MV-4-11 (cell line): ENCODE measurements at regions not wholly inside any gene's neighbourhood (a gene's known extent, or its start where the extent isn't known, plus 50 kb on each side); places are given as distances from the start of the nearest gene placed in this dataset.

Experiments
- DNase-seq: peaks from one replicate; lab custom pipeline; 2025; lab: John Stamatoyannopoulos, UW

DNA sequence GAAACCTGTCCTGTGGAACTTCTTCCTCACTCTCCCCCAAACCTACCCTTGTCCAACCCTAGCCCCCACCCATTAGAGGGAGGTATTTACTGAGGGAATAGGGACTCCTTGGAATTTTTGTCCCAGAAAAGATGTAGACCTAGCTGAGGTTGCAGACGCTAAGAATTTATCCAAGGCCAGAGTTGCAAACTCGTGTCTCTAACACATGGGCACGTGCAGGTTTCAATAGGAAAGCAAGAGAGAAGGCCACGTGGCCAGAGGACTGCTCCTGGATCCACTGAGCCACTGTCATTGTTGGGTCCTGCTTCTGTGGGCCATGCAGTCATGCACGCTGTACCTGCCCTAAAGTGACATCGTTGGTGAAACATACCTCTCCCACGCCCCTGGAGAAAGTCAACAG lies 243.4 kb upstream of the KCNG1 start:
- DNase-seq, result no peak

DNA sequence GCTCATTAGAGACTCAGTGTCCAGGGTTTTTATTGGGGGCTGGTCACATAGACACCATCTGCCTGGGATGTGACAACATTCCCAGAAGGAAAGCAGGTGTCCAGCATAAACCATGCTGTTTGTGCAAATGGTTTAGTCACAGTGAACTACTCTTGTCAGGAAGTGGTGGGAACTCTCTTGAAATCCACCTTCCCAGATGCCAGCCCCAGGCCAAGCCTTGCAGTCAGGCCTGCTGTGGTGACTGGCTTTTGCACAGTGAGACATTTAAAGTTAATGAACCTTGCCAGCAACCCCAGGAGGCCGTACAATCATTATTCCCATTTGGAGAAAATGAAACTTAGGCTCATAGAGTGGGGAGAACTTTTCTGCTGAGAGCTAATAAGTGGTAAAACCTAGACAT lies 242.5 kb upstream of the KCNG1 start:
- no peak for DNase-seq

DNA sequence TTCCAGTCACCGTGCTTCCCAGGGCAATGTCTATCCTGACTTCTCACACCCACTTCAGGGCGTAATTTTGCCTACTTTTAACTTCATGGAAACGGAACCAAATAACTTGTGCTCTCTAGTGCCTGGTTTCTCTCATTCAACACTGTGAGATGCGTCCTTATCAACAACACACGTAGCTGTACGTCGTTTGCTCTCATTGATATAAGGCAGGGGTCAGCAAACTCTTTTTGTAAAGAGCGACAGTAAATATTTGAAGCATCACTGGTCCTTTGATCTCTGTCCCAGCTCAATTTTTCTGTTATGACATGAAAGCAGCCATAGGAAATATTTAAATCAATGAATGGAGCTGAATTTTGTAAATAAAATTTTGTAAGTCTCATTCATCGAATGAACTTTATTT lies 239.3 kb upstream of the KCNG1 start:
- DNase-seq, result no peak

DNA sequence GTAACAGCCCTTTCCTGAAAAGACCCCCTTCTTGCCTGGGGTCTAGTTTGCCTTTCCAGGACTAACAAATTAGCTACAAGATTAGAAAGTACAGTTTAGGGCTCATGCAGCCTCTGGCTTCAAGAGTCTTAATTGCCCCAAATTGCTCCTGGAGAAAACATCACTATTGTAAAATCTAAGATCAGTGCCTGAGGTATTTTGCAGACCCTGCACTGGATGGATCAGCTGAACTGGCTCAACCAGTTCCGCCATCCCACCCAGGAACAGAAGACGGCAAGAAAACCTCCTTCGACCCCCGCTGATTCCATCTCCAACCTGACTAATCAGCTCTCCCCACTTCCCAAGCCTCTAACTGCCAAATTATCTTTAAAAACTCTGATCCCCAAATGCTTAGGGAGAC lies 236.5 kb upstream of the KCNG1 start:
- DNase-seq, result no peak

DNA sequence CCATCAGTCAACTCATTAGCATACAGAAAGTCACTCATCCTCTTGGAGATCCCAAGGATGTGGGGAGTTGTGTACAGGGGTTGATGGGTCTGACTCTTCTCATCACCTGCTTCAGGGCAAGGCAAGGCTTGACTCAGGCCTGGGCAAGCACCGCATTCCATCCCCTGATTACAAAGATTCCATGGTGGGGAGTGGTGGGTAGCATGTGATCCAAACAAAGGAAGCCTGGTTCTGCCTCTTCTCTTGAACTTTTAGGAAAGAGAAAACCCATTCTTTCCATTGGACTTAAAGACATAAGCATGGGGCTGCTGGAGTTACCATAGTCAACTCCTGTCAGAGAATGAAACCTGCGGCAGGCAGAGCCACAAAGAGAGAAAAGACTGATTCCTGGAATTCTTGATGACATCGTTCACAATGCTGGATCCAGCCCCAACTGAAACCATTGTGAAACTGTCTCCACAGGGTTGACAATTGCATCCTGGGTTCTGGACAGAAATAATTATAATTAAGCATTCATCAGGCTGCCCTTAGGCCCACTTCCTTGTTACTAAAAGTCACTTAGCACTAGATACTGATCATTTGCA lies 235.8 kb upstream of the KCNG1 start:
- no peak for DNase-seq

DNA sequence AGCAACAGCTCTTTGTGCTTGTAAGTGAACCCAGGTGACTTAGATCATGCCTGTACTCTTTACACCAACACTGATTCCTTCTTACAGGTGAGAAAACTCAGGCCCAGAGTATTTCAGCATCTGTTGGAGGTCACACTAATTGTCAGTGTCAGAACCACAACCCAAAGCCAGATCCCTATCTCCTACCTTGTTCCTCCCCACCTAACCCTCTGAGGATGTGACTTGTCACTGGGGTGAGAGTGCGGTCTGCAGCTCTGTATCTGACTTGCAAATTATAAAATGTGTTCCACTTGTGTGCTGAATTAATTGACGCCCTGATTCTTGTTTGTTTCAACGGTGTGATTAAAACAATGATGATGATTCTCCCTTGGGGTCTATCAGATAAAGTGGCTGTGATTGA lies 232.5 kb upstream of the KCNG1 start:
- DNase-seq, result no peak

DNA sequence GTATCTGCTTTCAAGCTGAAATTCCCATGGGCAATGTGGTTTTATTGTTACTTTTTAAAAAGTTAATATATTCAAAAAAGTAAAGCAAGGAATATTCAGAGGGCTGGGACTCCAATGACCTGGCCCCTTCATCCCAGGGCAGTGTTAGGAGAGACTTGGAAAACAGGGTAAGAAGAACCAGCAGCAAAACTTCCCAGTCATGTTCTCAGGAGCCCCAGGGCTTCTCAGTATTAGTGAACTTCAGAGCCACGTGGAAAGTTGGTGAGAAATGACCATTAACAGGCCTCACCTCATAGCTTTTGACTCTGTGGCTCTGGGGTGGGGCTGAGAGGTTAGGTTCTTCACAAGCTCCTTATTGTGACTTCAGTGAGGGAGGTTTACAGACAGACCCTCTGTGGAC lies 230.4 kb upstream of the KCNG1 start:
- DNase-seq, result no peak

DNA sequence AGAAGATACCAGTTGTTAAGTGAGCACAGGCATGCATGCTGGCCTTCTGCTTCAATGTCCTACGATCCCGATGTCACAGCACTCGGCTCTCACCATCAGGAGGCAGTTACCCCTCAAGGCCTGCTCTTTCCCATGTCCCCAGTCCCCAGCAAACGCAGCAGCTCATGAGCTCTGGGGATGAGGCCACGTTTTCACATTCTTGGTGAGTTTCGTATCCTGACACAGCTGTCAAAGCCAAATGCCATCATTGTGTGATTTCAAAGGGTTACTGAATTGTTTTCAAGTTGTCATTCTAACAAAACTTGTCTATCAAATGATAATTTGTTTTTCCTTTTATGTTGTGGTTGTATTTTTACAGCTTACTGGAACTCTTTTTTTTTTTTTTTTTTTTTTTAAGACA lies 226.9 kb upstream of the KCNG1 start:
- no peak for DNase-seq

DNA sequence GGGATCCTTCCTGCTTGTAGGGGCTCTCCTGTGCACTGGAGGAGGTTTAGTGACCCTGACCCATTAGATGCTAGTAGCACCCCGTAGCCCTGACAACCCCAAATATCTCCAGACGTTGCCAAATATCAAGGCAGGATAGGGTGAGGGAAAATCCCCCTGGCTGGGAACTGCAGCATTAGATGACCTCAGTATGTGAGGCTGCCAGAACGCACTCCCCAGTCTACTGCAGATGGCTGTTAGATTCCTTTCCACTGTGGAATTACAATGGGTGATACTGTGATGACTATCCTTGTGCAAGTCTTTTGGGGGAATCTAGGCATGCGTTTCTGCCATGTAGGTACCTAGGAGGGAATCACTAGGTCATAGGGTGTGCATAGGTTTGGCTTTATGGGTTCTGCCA lies 226.3 kb upstream of the KCNG1 start:
- DNase-seq, result no peak

DNA sequence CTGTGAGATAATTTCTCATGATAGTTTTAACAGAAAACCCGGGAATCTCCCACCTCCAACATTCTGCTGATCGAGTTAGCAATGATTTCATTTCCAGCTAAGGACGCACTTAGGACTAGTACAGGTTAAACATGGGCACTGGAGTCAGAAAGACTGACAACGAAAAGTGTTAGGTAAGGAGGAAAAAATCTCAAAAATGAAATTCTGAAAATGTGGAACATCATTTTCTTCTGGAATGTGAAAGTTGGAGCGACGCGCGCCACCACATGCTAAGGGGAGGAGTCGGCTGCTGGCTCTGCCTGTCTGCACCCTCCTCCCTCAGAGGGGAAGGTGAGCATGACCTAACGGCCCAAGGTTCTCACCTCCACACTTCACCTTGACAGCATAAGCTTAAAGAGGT lies 221.6 kb upstream of the KCNG1 start:
- DNase-seq, result no peak

DNA sequence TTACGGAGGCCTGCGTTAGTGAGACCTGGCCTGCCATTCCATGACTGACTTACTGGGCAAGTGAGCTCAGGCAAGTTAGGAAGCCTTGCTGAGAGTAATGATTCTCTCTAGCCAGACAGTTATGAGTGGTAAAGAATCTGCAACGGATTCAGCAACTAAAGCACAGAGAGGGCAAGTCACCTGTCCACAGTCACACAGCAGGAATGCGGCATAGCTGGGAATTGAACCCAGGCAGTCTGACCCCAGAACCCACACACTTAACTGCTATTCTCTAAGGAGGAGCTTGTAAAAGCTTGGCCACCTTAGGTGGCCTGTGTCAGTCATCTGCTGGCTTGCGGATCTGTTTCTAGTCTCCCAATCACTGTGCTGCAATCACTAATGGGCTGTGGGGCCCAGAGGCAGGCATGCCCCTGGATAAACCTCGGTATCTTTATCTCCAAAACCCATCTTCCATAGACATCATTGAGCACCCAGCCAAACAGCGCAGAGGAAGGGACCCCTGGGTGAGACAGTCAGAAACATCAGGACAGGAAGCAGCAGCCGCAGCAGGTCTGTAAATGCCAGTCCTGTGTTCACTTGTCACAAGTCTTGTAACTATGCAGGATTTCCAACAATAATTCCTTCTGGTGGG lies 215.9 kb upstream of the KCNG1 start:
- no peak for DNase-seq

DNA sequence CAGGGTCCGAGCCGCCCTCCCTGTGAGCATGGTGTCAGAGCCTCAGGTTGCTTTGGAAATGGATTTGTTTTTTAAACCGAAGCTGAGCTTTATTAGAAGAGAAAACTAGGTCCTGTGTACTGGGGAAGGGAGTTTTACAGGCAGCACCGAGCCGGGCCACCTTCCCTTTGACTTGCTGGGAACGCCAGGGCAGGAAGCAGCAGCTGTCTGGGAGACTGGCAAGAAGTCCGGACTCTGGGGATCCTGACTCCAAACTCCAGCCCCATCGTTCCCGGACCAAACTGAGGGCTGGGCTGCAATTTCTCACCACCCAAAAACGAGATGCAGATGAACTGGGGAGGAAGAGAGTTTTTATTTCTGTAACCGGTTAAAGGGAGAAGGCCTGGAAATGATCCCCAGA lies 214.9 kb upstream of the KCNG1 start:
- DNase-seq, result no peak

DNA sequence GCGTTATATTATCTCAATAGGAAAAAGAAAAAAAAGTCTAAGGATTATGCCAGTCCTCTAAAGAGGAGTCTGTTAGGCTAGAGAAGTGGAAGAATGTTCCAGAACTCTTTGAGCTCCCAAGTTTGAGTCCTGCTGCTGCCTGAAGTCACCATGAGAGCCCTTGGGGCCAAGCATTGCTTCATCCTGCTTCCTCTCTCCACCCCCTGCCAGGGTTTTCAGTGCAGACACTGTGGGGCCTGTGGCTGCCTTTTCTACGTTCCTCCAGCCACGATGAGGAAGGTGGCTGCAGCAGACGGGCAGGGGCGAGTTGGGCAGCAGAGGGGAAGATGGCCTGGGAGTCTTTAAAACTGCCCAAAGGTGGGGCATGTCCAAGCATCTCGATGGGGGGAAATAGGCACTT lies 214.4 kb upstream of the KCNG1 start:
- peak; percentile 82 for DNase-seq

DNA sequence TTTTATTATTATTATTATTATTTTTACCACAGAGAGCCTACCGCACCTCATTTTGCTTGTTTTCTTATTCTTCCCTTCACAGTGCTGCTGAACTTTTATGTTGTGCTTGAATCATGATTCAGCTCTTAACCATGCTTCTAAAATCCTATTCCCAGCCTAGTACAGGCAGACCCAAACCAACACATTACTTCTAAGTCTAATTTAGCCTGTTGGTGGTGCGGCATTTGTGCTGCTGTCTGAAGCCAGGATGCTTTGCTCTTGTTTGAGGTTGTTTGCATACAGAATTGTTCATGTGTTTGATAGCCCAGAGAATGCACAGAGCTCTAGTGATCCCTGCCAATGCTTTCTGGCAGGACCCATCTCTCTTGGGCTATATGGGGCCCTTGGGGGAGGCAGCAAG lies 213.5 kb upstream of the KCNG1 start:
- no peak for DNase-seq

DNA sequence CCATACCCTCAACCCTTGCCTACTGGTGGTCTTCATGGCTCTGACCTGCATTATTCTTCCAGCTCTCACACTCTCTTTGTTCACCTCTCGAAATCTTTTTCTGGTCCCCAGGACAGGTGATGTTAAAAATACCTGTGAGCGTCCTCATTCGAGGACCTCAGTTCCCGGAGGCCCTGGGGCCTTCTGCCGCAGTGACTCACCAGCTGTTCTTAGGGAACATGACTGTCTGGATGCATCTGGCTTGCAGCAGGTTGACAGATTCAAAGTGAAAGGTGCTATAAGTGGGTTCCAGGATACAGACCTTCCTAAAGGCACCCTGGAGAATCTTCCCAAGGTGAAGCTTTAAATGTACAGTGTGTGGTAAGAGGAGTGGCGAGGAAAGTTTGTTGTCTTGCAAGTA lies 210.4 kb upstream of the KCNG1 start:
- DNase-seq, result no peak

DNA sequence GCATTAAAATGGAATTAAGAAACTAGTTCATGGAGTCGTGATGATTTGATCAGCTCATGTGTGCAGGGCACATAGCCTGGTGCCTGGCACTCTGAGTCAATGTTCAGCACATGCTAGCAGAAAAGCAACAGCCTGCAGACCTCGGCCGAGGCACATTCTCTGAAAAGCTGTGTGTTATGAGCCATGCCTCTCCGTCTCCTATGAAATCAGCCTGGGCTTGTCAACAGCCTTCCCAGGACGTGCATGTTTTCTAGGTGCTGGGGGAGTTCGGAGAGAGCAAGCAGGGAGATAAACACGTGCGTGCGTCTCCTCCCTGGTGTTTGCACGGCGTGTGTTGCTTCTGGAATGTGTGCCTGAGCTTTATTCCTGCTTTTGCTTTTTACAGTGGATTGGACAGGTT lies 207.8 kb upstream of the KCNG1 start:
- DNase-seq, result no peak

DNA sequence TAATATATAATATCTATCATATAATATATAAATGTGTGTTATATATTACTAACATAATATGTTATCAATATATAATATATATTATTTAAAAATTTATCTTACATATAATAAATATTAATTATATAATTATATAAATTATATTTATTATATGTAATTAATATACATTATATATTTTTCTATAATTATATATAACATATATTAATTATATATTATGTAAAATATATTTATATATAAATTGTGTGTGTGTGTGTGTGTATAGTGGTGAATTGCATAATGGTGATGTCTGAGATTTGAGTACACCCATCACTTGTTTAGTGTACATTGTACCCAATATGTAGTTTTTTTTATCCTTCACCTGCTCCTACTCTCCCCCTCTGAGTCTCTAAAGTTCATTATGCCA lies 205.9 kb upstream of the KCNG1 start:
- no peak for DNase-seq

DNA sequence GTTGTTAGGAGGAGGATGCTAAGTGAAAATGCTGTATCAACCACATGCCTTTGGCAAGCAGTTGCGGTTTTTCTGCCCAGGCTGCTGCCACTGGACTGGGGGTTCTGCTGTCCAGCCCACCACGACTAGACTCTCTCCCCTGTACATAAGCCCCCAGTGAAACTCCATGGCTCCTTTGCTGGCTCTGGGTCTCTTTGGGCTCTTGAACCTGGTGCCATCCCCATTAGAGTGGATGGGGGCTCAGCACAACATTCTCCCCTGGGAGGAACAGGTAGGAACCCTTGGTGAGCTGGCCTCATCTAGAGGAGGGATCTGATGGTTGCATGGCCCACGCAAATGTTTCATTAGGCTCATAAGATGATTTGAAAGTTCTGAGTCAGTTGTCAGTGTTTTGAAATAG lies 204.8 kb upstream of the KCNG1 start:
- no peak for DNase-seq

DNA sequence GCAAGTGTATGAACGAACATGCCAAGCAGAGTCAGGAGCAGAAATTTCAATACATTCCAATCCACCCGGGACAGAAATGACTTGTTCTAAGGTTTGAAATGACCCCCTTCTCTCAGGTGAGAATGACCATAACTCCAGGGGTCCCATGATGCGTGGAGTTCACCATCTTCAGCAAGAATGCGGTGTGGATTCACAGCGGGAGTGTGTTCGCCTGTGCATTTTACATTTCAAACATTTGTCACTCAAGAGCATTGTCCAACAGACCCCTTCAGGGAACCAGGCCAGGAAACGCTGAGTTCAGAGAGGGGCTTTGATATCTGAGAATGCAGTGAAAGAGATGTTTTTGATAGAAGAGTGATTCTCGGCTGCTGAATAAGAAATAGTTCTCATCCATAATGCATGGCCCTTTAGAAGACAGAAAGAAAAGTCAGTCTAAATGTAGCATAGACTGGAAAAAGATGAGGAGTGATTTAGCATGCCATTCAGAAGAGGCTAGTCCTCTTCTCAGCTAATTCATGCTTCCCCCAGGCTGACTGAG lies 200.3 kb upstream of the KCNG1 start:
- DNase-seq, result no peak

DNA sequence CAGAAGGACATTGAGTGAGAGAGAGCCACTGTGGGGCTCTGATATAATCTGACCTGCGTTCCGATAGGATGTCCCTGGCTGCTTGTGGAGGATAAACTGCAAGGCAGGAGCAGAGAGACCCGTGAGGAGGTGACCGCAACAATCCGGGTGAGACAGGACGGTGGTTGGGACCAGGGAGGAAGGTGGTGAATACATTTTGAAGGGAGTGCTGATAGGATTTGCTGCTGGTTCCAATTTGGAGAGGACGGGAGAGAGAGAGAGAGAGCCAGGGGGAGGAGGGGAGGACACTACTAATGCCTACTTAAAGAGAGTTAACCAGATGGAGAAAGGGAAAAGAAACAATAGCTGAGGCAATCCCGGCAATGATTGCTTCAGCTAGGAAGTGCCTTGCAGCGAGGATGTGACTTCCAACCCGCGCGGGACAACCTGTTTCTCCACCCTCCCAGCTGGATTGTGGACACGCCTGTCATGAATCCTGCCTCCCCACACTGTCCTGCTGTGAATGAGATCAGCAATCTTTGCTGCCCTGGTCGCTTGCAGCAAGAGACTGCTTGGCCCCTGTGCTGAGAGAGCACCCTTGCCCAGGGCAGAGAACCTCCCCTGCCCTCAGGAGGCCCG lies 199.0 kb upstream of the KCNG1 start:
- DNase-seq, result peak; percentile 63

DNA sequence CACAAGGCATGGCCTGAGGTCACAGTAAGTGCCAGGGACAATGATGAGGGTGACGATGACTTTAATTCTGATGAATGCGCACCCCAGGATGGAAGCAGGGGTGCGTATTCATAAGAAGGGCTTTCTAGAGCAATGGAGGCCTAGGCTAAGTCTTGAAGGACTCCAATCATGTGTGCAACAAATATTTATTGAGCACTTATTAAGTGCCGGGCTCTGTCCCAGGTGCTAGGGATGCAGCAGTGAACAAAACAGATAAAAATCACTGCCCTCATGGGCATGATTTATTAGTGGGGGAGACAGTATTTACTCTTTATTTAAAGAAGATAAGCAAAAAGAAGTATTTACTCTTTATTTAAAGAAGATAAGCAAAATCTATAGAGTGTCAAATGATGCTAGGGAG lies 198.2 kb upstream of the KCNG1 start:
- DNase-seq, result no peak

DNA sequence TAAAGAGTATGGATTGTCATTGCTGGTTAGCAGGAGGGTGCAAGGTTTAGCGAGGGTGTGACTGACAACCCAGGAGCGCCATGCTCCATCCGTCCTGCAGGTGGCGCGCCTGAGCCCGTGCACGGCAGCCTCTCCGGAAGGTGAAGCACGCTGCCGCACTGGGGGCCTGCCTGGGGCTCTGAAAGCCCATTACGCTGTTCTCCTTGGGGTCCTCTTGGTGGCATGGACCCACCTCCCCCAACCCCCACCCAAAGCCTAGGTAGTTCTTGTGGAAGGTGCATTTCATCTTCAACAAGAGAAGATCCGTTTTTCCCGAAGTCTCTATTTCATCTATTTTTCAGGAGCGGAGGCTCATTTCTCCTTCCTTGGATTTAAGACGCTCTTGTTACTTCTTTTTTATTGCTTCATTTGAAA lies 197.4 kb upstream of the KCNG1 start:
- no peak for DNase-seq

DNA sequence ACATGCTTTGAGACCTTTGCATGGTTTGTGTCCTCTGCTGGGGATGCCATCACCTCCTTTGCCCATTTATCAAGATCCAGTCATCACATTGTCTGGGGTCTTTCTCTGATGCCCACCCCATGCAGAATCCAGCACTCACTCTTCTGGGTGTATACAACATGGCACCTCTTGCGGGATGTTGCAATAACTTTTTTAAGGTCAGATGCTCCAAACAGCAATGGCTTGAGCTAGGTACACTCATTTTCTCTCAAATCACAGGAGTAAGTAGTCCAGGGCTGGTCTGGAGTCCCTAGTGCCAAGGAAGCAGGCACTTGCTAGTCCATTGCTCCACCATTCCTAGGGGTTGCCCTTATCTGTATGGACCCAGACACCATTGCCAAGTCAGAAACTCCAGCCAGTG lies 196.6 kb upstream of the KCNG1 start:
- no peak for DNase-seq

DNA sequence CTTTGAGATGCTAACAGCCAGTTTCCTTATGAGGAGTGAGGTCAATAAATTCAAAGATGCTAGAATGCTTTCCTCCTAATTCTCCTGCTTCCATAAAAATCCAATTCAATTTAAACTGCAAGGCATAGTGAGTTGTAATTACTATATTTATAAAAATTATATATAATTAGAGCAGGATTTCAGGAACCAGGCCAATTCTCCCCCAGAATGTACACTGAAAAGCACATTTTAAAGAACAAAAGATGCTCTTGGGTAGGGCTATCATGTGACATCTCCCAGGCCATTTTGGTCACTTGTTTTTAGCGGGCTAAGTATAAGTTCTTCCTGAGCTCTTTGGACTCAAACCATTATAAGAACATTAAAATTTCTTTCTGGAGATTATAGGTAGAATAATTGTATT lies 195.7 kb upstream of the KCNG1 start:
- no peak for DNase-seq
